Activated T-cell treated with anti-CD3 and anti-CD28 coated beads, Interleukin-2, amount 50 U/mL, for 24 hours (primary cell): ENCODE measurements at regions not wholly inside any gene's neighbourhood (a gene's known extent, or its start where the extent isn't known, plus 50 kb on each side); places are given as distances from the start of the nearest gene placed in this dataset.

Source experiments
- DNase-seq: peaks from one replicate; pipeline ENCODE4 v3.0.0-alpha.2; 2020
- H3K27ac Mint-ChIP-seq: 2 replicates; pipeline ENCODE4 v1.8.0; 2020; ENCODE audit warnings: mild to moderate bottlenecking, mixed read lengths
- H3K27me3 Mint-ChIP-seq: 2 replicates; pipeline ENCODE4 v1.8.0; 2020; ENCODE audit warnings: mixed read lengths
- H3K36me3 Mint-ChIP-seq: 2 replicates; pipeline ENCODE4 v1.8.0; 2020; ENCODE audit warnings: low read depth, mixed read lengths
- H3K4me1 Mint-ChIP-seq: 2 replicates; pipeline ENCODE4 v1.8.0; 2020; ENCODE audit warnings: low read depth, mixed read lengths
- H3K4me3 Mint-ChIP-seq: 2 replicates; pipeline ENCODE4 v1.8.0; 2020; ENCODE audit warnings: mild to moderate bottlenecking, moderate library complexity, mixed read lengths
- H3K9me3 Mint-ChIP-seq: 2 replicates; pipeline ENCODE4 v1.8.0; 2020; ENCODE audit warnings: mixed read lengths

GRCh38 chr13:47841151-47841550 is 159.9 kb downstream of the SUCLA2 start:
- H3K4me3 Mint-ChIP-seq = no peak overlapping the region
- no peaks in the 10 kb centered on the region for H3K4me1 Mint-ChIP-seq
- H3K36me3 Mint-ChIP-seq = no peaks in the 10 kb centered on the region
- no peak overlapping the region for H3K27ac Mint-ChIP-seq
- H3K9me3 Mint-ChIP-seq = no peaks in the 10 kb centered on the region
- DNase-seq = no peak
- H3K27me3 Mint-ChIP-seq = no peaks in the 10 kb centered on the region

DNA sequence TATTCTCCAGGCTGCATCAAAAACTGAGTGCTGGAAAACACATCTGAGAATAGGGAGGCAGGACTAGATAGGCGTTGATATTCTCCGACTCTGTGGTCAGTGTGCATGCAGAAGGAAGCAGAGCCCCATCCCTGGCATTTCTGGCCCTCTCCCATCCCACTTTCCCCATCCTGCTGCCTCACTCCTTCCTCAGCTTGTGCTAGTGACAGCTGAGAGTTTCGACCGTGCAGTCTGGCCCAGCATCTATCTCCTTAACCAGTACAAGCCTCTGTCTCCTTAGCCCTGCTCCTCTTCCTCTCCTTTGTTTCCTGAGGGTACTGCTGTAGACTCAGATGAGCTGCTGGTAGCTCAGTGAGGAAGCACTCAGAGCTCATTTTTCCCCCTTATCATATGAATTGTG is 163.2 kb downstream of the SUCLA2 start:
- no peak for DNase-seq
- H3K9me3 Mint-ChIP-seq = no peaks in the 10 kb centered on the region
- no peak overlapping the region for H3K27ac Mint-ChIP-seq
- H3K27me3 Mint-ChIP-seq = no peaks in the 10 kb centered on the region
- H3K4me3 Mint-ChIP-seq = no peak overlapping the region
- H3K4me1 Mint-ChIP-seq = no peaks in the 10 kb centered on the region
- H3K36me3 Mint-ChIP-seq = no peaks in the 10 kb centered on the region

GRCh38 chr13:47837104-47837880 is 163.8 kb downstream of the SUCLA2 start:
- Mint-ChIP-seq H3K27ac (no peak overlapping the region), H3K36me3 (no peaks in the 10 kb centered on the region), H3K4me3 (no peak overlapping the region), H3K9me3 (no peaks in the 10 kb centered on the region), H3K4me1 (no peaks in the 10 kb centered on the region), H3K27me3 (no peaks in the 10 kb centered on the region)
- DNase-seq = no peak

GRCh38 chr13:47835470-47836228 is 165.4 kb downstream of the SUCLA2 start:
- Mint-ChIP-seq H3K27ac (no peak overlapping the region), H3K36me3 (no peaks in the 10 kb centered on the region), H3K27me3 (no peaks in the 10 kb centered on the region), H3K9me3 (no peaks in the 10 kb centered on the region), H3K4me3 (no peak overlapping the region), H3K4me1 (no peaks in the 10 kb centered on the region)
- DNase-seq = no peak

DNA sequence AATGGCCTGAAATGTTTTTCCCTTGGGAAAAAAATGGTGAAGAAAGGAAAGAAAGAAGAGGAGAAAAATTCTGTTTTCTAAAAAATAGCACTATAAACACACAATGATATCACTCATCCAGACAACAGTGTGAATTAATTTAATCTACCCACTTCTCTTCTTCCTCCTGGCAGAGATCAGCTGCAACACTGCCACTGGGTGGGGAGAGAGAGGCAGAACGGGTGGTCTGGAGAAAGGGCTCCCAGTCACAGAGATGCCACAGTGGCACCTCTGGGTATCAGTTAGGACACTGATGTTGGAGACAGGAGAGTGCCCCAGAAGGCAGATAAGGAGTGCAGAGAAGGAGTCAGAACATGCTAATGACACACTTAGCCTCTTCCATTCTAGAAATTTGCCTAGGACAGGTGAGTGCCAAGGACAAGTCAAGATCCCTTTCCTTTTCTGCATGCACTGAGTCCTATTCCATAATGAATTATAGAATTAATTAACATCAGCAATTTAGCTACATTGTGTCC is 168.6 kb downstream of the SUCLA2 start:
- no peak for DNase-seq
- Mint-ChIP-seq H3K4me3 (no peak overlapping the region), H3K9me3 (no peaks in the 10 kb centered on the region), H3K4me1 (no peaks in the 10 kb centered on the region), H3K27me3 (no peaks in the 10 kb centered on the region), H3K27ac (no peak overlapping the region), H3K36me3 (no peaks in the 10 kb centered on the region)

DNA sequence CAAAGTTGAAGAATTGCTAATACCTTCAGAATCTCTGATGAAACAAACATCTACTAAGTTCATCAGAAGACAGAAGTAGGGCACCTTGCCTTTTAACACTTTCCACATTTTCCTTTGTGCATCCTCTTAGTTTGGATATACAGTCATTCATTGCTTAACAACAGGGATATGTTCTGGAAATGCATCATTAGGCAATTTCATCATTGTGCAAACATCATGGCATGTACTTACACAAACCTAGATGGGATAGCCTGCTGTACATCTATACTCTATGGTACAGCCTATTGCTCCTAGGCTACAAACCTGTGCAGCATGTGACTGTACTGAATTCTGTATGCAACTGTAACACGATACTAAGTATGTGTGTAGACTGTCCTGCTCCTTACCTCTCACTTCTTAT is 169.8 kb downstream of the SUCLA2 start:
- Mint-ChIP-seq H3K27me3 (no peaks in the 10 kb centered on the region), H3K27ac (no peak overlapping the region), H3K4me1 (no peaks in the 10 kb centered on the region), H3K4me3 (no peak overlapping the region), H3K9me3 (no peaks in the 10 kb centered on the region), H3K36me3 (no peaks in the 10 kb centered on the region)
- DNase-seq = no peak

- Mint-ChIP-seq H3K27ac (no peak overlapping the region), H3K4me1 (no peaks in the 10 kb centered on the region), H3K9me3 (peaks cover 5% of the 10 kb centered on the region)
Observed at GRCh38 chr13:47829690-47830089, 171.4 kb downstream of the SUCLA2 start.

DNA sequence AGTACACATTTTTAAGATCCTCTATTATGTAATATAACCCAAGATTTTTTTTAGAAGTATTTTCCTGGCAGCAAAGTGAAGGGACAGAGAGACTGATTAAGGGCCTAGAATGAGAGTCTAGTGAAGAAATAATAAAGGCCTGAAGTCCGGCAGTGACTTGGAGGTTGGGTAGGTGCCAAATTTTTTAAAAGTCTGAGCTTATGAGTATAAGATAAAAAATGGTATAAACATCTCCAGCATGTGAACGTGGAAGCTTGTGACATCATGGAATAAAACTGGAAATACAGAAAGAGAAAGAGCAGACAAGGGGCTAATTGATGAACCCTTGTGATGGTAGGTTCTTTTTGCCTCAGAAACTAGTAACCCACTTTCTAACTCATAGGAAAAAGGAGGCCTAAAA is 174.6 kb downstream of the SUCLA2 start:
- no peaks in the 10 kb centered on the region for H3K36me3 Mint-ChIP-seq
- no peak overlapping the region for H3K4me3 Mint-ChIP-seq
- H3K9me3 Mint-ChIP-seq = peaks cover 5% of the 10 kb centered on the region
- peaks cover 3% of the 10 kb centered on the region for H3K27me3 Mint-ChIP-seq
- no peak overlapping the region for H3K27ac Mint-ChIP-seq
- no peak for DNase-seq
- no peaks in the 10 kb centered on the region for H3K4me1 Mint-ChIP-seq

More at GRCh38 chr13:47829690-47830089, 171.4 kb downstream of the SUCLA2 start:
- Mint-ChIP-seq H3K36me3 (no peaks in the 10 kb centered on the region), H3K27me3 (no peaks in the 10 kb centered on the region), H3K4me3 (no peak overlapping the region)
- no peak for DNase-seq

GRCh38 chr13:47822036-47822435 is 179.0 kb downstream of the SUCLA2 start:
- DNase-seq = no peak
- Mint-ChIP-seq H3K4me3 (no peak overlapping the region), H3K4me1 (no peaks in the 10 kb centered on the region), H3K36me3 (no peaks in the 10 kb centered on the region), H3K27me3 (peaks cover 3% of the 10 kb centered on the region), H3K9me3 (peaks cover 5% of the 10 kb centered on the region), H3K27ac (no peak overlapping the region)

DNA sequence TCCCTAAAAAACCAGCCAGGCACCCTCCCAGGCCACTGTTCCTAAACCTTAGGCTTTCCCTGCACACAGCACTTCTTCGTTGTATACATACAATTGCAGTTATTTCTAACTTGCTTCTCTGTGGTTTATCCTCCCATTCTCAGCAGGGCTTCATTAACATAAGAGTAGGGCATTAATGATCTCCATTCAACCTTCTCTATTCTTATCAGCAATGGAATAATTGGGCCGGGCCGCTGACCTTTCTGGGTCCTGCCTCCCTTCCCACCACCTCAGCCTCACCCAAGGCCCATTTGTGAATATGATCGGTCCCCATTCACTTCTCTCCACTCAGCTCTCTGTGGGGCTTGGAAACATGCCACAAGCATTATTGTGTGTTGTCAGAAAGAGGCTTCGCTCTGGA is 184.2 kb downstream of the SUCLA2 start:
- Mint-ChIP-seq H3K4me1 (no peaks in the 10 kb centered on the region), H3K36me3 (no peaks in the 10 kb centered on the region), H3K9me3 (no peaks in the 10 kb centered on the region), H3K27ac (no peak overlapping the region), H3K4me3 (no peak overlapping the region), H3K27me3 (no peaks in the 10 kb centered on the region)
- no peak for DNase-seq

DNA sequence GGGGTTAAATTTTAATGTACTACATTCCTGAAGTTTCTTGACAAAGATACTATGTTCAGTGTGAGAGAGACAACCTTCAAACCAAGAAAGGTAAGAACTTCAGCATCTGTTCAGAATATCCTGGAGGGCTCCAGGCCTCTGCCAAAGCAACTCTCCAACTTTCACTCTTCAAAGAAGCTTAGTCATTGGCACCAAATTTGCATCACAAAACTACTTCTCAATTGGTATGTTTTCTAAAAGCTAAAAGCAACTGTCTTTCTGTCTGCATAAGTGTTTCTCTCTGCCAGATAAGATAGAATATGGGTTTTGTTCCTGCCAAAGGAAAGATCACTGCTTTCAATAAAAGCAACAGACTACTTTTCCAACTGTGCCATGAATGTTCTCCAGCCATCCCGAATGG is 187.4 kb downstream of the SUCLA2 start:
- no peaks in the 10 kb centered on the region for H3K27me3 Mint-ChIP-seq
- no peak overlapping the region for H3K27ac Mint-ChIP-seq
- no peaks in the 10 kb centered on the region for H3K9me3 Mint-ChIP-seq
- H3K4me1 Mint-ChIP-seq = no peaks in the 10 kb centered on the region
- H3K36me3 Mint-ChIP-seq = no peaks in the 10 kb centered on the region
- no peak overlapping the region for H3K4me3 Mint-ChIP-seq
- DNase-seq = no peak

GRCh38 chr13:47809411-47809810 is 191.7 kb downstream of the SUCLA2 start:
- no peak for DNase-seq
- Mint-ChIP-seq H3K4me3 (no peak overlapping the region), H3K27ac (no peak overlapping the region), H3K27me3 (no peaks in the 10 kb centered on the region), H3K36me3 (no peaks in the 10 kb centered on the region), H3K9me3 (no peaks in the 10 kb centered on the region), H3K4me1 (no peaks in the 10 kb centered on the region)

DNA sequence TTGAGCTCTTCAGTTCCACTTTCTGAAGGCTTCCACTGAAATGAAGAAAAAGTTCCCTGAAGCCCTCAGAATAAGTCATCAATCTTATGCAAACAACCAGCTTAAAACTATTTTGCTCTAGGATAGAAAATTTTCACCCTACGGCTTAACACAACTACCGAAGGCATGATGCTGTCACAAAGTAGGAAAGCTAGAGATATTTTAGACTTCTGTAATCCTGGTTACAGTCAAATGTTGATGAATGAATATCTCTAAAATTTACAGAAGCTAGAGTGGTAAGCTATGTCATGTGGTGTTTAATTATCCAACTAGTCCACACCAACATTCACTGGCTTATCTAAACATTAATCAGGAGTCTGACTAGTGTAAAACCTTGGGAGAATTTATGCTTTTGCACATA is 197.9 kb downstream of the SUCLA2 start:
- Mint-ChIP-seq H3K9me3 (no peaks in the 10 kb centered on the region), H3K27ac (no peak overlapping the region), H3K27me3 (no peaks in the 10 kb centered on the region), H3K4me3 (no peak overlapping the region), H3K36me3 (no peaks in the 10 kb centered on the region), H3K4me1 (no peaks in the 10 kb centered on the region)
- no peak for DNase-seq

GRCh38 chr13:47801555-47801954 is 199.5 kb downstream of the SUCLA2 start:
- H3K36me3 Mint-ChIP-seq = no peaks in the 10 kb centered on the region
- no peak overlapping the region for H3K4me3 Mint-ChIP-seq
- H3K9me3 Mint-ChIP-seq = no peaks in the 10 kb centered on the region
- H3K4me1 Mint-ChIP-seq = no peaks in the 10 kb centered on the region
- DNase-seq = no peak
- H3K27me3 Mint-ChIP-seq = no peaks in the 10 kb centered on the region
- H3K27ac Mint-ChIP-seq = no peak overlapping the region

GRCh38 chr13:47800593-47800992 is 200.5 kb downstream of the SUCLA2 start:
- Mint-ChIP-seq H3K9me3 (no peaks in the 10 kb centered on the region), H3K36me3 (no peaks in the 10 kb centered on the region), H3K27ac (no peak overlapping the region), H3K4me3 (no peak overlapping the region), H3K27me3 (no peaks in the 10 kb centered on the region), H3K4me1 (no peaks in the 10 kb centered on the region)
- DNase-seq = no peak
